ENCODE measurements at regions not wholly inside any gene's neighbourhood (a gene's known extent, or its start where the extent isn't known, plus 50 kb on each side); places are given as distances from the start of the nearest gene placed in this dataset.
"Not testable (repeated sequence)": the region's sequence is repeated elsewhere in the genome, so short reads cannot be mapped to it uniquely, and the experiment has no call there.

DNA sequence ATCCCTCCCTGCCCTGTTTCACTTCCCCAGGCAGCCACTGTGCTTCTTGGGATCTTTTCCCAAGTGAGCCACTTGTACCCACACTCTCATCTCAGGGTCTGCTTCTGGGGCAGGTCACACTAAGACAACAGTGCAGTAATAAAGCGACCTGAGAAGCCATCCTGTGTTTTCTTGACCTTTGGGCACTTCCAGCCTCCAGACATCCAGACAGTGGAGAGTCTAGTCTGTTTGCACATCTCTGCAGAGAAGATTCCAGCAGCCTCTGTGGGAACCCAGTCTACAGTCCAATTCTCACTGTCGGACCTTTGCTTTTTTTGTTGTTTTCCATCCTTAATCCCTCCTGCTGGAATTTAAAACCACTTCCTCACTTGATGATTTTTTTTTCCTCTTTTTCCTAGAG, 50.3 kb upstream of the ATP6AP2 start:
- no peak for DNase-seq

DNA sequence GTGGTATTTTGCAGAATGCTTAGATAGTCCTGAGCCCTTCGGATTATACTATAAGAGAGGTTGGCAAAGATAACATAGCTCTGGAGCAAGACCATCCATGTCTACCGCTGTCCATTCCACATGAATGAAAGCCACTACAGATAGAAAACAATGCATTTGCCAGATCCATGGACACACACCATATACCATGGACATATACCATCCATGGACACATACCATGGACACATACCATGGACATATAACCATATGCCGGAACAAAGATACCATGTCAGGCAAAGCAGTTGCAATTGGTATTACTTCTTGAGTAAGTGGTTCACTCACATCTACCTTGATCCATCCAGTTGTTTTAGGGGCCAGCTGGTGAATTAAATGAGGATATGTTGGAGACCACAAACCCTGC, 53.2 kb upstream of the ATP6AP2 start:
- DNase-seq = no peak

DNA sequence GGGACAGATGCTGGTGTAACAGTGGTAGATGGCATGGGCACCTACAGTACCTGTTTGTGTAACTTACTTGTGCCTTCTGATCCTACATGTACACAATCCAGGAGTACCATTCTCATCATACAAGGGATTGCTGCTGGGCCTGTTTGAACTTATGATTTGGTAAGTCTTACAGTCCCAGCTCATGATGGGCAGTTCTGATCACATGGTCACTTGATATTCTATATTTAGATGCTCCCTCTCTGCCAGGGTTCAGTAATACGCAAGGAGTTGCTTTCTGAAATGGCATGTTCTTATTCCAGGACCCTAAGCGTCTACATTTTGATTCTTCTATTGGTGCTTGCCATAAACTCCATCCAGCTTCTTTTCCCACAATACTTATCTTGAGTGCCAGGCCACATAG, 54.4 kb upstream of the ATP6AP2 start:
- DNase-seq = no peak

DNA sequence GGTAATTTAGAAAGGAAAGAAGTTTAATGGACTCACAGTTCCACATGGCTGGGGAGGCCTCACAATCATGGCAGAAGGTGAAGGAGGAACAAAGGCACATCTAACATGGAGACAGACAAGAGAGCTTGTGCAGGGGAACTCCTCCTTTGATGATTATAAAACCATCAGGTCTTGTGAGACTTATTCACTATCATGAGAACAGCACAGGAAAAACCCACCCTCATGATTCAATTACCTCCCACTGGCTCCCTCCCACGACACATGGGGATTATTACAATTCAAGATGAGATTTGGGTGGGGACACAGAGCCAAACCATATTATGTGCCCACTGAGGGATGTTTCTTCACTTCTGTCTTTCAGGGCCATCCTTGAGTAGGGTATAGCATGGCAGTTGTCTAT, 54.9 kb upstream of the ATP6AP2 start:
- DNase-seq = not testable (repeated sequence)

DNA sequence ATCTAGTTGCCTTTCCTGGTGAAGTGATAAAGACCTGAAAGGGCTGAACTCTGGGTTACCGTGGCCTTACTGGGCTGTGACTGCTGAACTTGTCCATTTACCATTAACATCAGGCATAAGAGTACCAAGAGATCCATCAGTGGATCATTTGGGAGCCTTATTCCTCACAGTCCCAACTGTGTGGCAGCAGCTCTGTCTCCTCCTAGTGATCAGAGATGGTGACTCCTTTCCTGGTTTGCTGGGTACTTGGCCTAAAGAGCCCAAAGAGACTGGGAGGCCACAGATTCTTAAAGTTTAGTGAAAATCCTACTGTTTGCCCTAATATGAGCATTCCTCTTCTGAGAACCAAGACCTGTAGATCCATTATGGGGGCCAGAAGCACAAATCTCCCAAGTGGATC, 56.3 kb upstream of the ATP6AP2 start:
- DNase-seq = no peak

DNA sequence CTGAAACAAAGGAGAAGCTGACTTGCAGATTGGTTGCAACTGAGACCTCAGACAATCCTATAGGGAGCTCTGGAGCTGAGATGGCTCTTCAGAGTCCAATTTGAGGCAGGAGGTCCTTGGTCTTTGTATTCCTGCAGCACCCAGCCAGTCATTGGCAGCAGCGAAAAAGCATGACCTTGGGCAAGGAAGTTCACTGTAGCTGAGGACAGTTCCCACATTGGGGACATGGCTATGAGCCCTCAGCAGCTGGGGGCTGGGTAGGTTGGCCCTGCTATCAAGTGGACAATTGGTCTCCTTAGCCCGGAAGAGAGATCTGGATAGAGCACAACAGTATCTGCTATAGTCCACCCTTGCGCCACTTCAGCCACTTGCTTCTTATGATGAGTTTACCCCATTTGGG, 56.9 kb upstream of the ATP6AP2 start:
- no peak for DNase-seq

DNA sequence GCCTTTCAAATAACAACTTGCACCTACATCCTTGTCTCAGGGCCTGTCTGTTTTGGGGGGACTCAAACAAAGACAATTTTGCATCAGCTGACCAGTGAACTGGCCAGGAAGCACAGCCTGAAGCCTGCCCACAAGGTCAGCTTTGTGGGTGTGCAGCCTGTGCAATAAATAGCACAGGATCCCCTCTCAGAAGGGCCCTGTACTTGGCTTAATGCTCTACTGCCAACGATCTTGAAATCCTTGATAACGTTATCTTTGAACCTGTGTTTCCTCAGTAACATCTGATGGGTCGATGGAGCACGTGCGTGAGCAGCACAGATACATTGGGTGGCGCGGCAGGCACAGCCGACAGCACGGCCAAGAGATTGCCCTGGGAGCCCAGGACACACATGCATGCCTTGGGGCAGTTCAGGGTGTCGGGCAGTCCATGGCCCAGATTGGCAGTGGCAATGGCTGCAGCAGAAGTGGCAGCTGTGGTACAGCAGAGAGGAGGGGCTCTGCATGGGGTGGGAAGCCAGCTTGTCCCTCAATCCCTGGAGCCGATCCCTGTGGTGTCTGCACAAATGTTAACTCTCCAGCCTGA, 58.8 kb upstream of the ATP6AP2 start:
- DNase-seq = no peak

DNA sequence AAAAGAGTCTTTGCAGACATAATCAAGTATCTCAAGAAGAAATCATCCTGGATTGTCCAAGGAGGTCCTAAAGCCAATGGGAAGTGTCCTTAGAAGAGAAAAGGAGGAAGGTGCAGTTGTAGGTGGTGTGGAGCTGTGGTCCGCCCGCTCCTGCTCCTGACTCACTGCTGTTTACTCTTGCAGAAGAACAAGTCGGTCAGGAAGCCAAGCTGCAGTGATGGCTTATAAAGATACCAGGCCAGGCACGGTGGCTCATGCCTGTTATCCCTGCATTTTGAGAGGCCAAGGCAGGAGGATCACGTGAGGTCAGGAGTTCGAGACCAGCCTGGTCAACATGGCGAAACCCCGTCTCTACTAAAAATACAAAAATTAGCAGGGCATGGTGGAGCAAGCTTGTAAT, 66.4 kb upstream of the ATP6AP2 start:
- DNase-seq = no peak

DNA sequence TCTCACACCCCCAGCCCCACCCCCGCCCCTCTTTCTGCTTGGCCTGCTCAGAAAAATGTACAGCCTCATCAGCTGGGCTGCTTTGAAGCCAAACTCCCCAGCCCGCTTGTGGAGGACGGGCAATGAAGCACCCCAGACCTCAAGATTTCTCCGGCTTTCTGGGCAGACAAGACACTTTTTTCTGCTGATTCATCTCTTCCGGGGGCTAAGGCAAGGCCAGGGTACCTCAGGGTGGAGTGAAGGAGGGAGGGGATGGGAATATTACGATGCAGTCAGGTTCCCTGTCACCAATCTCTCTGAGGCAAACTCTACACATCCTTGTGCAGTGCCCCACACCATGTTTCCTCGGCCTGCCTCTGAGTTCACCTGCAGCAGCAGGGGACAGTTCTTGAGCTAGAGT, 66.9 kb upstream of the ATP6AP2 start:
- DNase-seq = no peak

DNA sequence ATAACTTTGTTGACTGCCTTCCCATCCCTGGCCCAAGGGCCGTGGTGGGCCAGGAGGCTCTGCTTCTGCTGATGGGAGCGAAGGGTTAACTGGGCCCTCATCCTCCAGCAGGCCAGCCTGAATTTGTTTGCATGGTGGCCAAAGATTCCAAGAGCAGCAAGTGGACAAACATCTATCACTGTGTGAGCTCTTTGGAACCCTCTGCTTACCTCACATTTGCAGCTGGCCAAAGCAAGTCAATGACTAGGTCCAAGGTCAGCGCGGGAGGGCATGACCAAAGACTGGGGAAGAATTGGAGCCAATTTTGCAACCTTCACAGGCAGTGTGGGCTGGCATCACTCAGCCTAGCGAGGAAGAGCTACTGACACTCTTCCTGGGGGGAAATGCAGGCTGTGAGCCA, 67.8 kb upstream of the ATP6AP2 start:
- DNase-seq = no peak

DNA sequence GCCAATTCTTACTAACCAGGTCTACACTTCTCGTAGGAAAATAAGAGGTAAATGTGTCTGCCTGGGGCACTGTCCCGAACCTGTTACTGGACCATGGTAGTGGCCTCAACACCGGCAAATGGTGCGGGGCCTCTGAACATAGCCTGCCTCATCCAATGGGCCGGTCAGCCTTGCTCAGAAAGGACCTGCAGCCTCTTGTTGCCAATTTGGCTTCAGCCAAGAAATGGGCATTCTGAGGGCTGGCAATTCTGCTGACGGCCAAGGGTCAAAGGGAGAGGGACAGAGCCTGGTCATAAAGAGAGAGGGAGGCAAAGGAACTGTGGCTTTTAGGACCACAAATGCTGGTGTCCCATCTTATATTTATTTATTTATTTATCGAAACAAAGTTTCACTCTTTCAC, 69.5 kb upstream of the ATP6AP2 start:
- DNase-seq = no peak

DNA sequence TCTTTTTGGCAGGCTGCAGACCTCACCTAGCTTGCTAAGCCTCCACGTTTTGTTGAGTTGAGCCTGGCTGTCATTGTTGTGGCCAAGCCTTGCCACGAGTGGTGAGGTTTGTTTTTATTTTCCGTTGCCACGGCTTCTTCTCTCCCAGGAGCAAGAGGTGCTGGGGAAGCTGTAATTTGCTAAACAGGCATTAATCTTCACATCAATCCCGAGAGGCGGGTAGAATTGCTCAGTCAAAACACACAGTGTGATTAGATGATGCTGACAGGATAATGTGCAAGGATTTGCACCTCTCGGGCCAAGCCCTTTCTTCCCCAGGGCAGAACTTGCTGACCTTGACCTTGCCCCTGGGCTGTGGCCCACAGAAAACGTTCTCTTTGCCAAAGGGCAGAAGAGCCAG, 72.2 kb upstream of the ATP6AP2 start:
- no peak for DNase-seq

DNA sequence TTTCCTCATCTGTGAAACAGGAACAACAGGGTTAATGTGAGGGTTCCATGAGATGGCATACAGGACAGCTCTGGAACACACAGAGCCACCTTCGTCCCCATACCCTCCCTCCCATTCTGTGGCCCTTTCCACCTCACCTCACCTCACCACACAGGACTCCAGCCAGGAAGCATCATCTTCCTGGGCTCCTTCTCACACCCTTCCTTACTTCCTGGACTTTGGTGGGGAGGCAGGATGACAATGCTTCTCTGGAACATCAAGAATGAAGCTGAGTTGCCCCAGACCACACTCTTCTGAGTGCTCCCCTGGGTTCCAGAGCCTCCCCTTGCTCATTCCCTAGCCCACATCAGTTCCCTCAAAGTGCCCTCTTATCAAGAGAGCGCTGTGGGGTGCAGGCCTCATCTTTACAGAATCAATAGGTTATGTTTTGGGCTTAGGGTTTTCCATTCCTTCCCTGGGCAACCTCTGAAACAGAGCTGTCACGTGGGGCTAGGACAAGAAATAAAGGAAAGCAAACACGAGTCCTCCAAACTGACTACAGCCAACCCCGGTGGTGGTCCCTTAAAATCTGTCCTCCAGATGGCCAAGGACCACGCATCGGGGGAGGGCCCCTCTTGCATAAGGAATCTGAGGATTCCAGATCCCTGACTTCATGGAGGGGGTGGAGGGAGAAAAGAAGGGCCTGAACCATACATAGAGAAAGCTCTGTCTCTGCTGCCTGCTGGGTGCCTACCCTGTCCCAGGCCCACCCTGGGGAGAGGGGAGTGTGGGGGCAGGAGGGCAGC, 74.4 kb upstream of the ATP6AP2 start:
- DNase-seq = no peak

DNA sequence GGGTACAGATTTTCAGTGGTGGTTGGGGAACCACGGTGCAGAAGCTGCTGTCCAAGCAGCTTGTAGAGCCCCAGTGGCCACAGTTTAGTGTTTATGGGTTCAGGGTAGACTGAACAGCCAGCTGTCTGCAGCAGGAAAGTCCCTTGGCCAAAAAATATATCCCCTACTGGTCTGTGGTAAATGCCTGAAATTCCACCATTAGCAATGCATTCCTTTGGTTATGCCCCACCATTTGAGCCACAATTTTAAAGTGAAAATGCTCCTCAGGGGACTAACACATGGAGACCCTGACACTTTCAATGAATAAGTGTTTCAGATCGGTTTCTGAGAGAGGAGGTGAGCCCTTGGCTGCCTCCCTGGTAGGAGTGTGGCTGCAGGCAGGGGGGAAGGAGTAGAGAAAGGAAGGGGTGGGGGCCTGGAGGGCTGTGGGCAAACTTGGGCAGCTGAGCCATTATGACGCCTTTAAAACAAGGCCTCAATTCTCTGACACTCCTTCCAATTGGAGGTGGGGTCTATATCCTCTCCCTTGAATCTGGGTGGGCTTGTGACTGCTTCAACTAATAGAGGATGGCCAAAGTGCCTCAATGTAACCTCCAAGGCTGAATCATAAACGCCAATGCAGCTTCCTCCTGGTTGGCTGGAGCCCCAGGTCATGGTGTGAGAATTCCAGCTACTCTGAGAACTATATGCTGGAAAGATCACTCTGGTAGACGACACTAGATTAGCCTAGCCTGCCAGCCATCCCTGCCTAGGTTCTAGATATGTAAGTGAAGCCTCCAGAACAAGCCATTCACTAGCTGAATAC, 75.8 kb upstream of the ATP6AP2 start:
- DNase-seq = no peak

DNA sequence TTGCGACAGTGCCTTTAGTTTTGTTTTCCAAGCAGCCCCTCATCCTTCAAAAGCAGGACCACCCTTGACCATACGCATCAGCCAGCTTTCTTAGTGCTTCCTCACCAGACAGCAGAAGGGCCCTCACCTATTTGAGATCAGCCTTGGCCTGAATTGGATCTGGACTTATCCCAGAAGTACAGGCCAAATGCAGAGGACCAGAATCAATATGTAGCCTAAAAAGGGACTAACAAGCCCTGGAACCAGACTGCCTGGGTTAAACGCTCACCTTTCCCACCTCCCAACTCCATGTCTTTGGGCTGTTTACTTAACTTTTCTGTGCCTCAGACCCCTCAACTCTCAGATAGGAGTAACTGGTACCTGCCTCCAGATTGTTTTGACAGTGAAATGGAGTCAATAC, 77.7 kb upstream of the ATP6AP2 start:
- no peak for DNase-seq

DNA sequence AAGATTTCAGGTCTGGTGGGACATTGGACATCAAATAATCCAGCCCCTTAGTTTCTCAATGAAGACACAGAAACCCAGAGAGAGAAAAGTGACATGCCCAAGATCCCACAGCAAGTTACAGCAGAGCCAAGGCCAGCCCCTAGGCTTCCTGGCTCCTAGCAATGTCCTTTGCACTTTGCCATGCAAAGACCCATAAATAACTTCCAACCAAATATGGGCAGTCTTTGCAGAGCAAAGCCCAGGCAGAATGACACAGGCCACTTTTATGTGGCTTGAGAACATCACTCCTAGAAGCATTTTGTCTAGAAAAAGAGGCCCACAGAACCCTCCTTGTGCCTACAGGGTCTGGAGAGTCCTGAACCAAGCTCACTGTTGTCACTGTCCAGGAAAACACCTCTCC, 78.1 kb upstream of the ATP6AP2 start:
- DNase-seq = no peak

DNA sequence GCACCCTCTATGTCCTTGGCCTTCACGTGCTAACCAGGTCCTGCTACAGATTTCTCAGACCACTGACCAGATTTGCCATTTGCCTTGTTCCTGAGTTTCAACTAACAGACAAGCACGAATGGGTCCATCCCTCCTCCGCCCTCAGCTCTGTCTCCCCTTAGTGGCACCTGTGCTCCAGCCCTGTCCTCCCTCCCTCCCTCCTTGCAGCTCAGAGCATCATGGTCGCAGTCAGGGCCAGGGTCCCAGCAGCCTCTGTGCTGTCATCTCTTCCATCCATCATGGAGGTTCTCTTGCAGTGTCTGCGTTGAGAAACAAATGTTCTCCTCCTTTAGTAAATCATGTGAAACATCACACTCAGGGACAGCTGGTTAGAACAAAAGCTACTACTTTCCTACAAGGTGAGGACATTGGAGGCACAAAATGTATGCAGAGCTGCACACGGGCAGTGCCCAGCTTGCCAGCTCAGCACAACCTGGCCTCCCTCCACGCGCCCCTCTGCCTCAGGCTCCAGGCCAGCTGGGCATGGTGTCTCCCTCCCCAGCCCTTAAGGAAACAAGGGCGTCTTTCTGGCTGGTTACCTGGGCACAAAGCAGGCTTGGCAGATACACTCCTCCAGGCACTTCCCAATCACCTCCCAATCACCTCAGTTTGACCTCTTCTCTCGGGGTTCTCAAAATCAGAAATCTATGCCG, 79.5 kb upstream of the ATP6AP2 start:
- DNase-seq = no peak

DNA sequence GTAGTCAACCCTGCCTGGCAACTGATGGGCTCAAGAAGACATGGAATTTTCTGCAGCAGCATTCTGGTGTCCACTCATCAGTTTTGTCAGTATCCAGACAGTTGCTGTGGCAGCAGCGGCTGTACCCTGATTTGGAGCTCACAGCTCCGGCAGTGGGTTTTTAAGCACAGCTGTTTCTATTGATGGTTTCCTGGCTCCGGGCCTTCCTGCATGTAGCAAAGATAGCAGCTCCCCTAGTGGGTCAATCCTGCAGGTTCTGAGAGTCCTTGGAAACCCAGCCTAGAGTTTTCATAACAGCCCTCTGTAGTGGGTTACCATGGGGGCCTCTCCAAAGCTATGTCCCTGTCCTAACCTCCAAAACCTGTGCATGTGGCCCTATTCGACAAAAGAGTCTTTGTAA, 84.0 kb upstream of the ATP6AP2 start:
- DNase-seq = no peak

DNA sequence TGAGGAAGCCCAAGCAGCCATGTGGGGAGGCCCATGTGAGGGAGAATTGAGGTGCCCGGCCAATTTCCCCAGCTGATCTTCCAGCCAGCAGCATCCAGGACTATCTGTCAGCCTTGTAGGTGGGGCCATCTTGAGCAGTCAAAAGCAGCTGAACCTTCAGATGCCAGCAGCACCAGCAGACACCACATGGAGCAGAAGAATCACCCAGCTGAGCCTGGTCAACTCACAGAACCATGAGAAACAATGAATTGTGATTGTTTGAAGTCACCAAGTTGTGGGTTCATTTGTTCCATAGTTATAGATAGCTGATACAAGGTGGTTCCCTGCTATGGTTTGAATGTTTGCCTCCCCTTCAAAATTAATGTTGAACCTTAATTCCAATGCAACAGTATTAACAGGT, 85.1 kb upstream of the ATP6AP2 start:
- no peak for DNase-seq

DNA sequence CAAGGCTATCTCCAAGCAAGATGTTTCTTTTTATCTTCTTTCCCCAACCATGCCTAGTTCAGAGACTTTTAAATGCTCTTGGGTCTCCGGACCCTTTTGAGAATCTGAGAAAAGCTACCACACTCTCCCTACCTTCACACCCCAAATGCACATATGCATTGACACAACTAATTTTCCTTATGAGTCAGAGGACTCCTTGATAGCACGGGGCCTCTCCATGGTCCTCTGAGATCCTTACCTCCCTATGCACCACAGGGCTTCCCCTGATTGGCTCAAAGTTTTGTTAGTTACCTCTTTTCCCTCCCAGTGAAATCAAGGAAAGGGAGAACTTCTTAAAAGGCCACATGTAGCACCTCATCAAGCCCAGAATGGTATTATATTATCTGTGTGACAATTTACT, 86.8 kb upstream of the ATP6AP2 start:
- DNase-seq = no peak

DNA sequence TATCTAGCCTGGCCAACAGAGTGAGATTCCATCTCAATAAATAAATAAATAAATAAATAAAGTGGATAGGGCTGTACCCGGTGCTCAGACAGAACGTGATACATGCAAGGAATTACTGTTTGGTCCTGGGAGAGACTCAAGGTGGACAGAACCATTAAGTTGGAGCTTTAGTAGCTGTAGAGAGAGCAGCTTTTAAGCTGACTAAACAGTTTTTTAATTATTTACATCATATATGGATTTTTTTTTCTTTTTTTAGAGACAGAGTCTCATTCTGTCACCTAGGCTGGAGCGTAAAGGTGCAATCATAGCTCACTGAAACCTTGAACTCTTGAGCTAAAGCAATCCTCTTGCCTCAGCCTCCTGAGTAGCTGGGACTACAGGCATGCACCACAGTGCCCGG, 92.5 kb upstream of the ATP6AP2 start:
- no peak for DNase-seq

DNA sequence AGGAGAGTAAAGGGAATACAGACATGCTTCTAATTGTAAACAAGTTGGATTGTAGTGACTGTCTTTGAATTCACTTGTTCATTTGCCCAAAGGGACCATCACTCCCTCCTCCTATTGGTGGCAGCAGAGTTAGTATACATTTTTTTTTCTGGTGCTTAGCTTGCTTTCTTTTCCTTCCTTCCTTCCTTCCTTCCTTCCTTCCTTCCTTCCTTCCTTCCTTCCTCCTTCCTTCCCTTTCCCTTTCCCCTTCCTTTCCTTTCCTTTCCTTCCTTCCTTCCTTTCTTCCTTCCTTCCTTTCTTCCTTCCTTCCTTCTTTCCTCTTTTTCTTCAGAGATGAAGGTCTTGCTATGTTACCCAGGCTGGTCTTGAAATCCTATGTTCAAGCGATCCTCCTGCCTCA, 94.8 kb upstream of the ATP6AP2 start:
- DNase-seq = no peak

DNA sequence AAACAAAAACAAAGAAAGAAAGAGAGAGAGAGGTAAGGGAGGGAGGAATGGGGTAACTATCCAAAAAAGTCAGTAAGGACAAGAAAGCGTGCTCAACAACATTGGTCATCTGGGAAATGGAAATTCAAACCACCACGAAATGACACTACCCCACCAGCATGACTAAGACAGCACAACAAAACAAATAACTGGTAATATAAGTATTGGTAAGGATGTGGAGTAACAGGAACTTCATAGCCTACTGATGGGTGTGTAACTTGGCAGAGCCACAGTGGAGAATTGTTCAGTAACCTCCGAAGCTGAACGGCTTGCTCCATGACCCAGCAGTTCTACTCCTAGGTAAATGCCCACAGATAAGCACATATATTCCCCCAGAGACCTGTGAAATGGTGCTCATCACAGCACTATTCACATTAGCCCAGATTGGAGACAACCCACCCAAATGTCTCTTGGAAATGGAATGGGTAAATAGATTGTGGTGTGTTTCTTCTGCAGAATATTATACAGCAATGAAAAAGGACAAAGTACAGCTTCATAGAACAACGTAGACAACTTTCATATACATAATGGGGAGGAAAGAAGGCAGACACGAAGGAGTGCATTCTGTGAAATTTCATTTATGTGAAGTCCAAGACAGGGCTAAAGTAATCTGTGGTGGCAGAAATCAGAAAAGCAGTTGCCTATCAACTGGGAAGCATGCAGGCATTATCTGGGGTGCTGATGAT, 95.5 kb upstream of the ATP6AP2 start:
- no peak for DNase-seq
